ENCODE measurements at regions not wholly inside any gene's neighbourhood (a gene's known extent, or its start where the extent isn't known, plus 50 kb on each side); places are given as distances from the start of the nearest gene placed in this dataset.
A peak's percentile ranks its signal among the peaks of the same experiment; 100 is the strongest.

DNA sequence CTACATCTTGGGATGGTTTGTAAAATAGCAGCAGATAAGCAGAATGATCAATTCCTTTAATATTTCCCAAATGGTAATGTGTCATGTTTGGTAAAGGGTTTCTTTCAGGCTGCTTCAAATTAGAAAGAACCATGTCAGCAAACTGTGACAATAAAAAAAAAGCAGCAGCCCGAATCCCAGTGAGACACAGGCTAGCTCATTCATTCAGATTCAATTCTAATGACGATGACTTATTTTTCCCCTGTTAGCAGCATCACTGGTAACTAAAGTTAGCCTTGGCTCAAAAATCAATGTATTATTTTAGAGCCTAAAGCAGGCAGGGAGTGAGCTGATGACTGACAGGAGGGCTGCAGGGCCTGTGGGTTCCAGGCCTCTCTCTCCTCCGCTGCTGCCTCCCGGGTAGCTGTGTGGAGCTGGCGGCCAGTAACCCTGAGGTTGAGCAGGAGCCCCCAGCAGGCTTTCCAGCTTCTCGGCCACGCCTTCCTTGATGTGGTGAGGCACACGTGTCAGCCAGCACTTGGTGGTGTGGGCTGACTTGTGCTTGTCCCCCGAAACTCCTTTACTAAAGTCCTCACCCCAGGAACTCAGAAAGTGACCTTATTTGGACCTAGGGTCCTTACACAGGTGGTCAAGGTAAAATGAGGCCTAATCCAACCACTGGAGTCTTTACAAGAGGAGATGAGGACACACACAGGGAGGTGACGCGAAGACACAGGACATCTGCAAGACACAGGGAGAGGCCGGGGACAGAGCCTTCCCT lies 120.5 kb upstream of the HS6ST1 start:
- no peak for DNase-seq

DNA sequence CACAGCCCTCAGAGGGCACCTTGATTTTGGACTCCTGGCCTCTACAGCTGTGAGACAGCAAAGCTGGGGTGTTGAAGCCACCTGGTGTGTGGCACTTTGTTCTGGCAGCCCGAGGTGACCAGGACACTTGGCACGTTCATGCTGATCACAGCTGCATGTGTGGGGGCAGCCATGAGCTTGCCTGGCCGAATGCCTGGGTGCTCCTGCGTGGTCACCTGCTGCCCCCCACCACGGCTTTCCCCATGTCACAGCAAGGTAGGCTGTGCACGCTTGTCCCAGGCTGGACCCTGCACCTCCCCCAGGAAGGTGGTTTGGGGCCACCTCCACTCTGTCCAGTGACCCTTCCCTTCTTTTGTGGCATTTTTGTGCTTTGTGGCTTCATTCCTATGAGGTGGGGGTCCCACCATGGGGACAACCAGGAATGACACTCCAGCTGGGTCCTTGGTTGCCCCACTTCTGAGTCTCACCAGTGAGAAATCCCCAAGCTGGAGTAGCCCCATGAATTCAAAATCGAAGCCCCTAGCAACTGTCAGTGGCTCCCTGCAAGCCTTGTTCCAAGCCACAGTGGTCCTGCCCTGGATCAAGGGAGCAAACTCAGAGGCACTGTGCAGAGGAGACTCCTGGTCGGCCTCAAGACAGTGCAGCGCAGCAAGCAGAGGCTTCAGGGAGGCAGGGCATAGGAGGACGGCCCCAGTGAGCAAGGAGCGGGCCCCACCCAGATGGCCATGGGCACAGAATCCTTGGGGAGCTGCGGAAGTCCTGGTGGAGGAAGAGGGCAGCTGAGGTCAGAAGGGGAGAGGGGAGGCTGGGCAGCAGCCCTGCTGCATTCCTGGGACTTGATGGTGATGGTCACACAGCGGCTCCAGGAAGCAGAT lies 121.4 kb upstream of the HS6ST1 start:
- DNase-seq, result no peak

DNA sequence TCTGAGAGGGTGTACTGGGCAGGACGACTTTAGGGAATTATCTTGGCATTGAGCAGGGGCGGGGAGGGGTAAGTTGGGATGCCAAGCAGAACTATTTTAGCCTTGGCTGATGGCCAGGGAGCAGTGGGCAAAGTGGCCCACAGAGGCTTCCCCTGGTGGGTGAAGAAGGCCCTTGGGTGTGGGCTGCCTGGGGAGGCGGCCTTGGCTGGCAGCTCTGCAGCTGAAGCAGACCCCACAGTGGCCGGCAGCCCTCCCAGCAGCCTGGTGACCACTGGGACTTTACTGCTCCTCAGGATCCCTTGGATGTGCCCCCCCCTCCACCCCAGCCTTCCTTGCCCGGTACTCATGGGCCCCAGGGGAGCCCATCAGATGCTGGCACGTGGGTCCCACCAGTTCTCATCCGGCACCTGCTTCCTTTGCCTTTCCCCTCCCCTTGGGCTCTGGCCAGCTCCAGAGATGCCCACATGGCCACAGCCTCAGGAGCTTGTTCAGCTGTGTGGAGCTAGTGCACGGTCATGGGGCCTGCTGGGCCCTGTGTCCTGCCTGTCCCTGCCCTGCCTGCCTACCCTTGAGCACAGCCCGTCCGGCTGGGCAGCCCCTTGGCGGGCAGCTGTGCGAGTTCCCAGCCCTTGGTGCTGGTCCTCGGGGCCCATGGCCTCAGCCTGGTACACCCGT lies 122.1 kb upstream of the HS6ST1 start:
- DNase-seq, result no peak

DNA sequence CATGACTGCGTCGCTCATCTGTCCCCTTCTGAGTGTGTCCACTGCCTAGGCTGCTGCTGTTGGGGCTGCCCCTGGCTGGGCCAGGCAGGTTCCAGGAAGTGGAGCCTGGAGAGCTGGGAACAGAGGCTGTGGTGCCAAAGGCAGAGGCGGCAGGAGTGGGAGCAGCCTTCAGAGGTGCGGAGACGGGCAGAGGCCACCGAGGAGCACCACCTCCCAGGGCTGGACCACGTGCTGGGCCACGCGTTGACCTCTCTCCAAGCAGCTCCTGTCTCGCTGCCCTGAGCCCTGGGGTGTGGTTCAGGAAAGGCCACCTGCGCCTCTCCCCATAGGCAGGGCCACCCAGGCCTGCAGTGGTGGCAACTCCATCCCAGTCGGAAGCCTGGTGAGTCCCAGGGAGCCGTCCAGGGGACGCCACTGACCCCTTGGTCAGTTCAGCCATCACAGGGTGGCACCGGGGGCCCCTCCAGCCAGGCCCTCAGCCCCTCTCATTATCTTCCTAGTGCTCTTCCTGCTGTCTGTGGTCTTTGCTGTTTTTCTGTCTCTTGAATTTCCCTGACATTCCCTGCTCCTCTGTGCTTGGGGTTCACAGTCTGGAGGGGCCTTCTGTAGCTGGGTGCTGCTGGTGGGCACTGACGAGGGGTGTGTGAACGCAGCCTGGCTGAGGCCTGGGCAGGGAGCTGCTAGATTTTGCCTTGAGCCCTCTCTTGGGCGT lies 122.8 kb upstream of the HS6ST1 start:
- no peak for DNase-seq

DNA sequence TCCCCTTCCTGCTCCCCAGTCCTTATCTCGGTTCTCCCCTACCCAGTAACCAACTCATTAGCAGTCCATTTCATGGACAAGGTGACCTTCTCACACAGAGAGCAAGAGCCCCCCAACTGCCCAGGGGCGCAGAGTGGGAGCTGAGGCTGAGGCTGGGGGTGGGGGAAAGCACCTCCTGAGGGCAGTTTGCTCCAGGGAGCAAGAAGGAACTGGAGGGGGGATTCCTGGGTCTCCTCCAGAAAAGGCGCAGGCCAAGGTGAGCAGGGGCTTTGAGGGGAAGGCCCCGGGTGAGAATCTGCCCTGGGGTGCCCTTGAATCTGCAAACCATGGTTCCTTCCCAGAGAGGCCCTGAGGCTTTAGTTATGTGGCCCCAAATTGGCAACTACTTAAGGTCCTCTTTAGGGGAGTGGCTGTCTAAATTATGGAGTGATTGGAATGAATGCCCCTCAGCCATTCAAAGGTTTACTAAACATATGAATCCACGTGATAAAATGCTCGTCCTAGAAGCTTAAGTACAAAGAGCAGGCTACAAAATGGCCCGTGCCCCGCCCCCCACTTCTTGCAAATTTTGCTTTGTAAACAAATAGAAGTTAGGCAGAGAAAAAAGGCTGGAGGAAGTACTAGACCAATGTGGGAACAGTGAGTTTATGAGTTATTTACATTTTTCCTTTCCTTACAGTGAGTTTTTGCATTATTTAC lies 123.5 kb upstream of the HS6ST1 start:
- DNase-seq, result peak; percentile 48

GRCh38 chr2:128442891-128443302 lies 124.2 kb upstream of the HS6ST1 start:
- DNase-seq, result no peak

GRCh38 chr2:128444121-128444771 lies 125.6 kb upstream of the HS6ST1 start:
- no peak for DNase-seq

DNA sequence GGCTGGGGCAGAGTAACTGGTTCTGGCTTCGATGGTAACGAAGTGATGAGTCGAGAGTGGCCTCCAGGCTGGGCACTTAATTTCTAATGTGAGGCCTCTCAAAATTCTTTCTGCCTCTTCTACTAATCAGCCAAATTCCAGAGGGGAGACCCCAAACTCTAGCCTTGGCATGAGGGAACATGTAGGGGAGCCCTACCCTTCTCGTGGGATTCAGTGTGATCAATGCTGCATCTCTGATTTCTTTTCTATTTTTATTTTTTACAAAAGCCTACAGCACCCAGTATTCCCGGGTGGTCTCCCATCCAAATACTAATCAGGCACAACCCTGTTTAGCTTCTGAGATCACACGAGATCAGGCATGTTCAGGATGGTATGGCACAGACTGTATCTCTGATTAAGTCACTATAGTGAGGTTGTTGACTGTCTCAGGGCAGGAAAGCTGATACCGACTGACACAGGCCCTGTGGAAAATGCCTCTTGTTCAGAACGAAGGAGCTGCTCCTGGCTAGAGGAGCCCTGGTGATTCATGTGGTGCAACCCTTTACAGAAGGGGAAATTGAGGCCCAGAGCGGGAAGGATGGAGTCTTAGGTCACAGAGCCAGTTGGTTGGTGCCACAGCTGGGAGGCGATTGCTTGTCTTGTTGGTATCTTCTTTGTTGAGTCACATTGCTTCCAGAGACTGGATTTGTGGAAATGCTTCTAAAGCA lies 126.3 kb upstream of the HS6ST1 start:
- DNase-seq, result no peak

DNA sequence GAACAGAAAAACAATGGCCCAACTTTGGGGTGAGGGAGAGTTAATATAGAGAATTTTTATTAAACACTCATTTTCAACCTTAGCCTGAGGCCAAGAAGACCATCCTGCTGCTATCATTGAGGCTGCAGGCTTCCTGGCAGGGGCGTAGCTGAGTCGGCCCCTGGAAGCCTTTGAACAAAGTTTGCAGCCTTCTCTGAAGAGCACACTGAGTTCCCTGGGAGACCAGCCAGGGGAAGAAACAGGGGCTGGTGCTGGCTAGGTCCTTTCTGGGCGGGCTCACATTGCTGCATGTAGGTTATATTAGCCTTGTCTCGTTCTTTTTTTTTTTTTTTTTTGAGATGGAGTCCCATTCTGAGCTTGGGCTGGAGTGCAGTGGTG lies 126.8 kb upstream of the HS6ST1 start:
- no peak for DNase-seq

- no peak for DNase-seq
Measured at GRCh38 chr2:128446049-128446873, 127.6 kb upstream of the HS6ST1 start.

DNA sequence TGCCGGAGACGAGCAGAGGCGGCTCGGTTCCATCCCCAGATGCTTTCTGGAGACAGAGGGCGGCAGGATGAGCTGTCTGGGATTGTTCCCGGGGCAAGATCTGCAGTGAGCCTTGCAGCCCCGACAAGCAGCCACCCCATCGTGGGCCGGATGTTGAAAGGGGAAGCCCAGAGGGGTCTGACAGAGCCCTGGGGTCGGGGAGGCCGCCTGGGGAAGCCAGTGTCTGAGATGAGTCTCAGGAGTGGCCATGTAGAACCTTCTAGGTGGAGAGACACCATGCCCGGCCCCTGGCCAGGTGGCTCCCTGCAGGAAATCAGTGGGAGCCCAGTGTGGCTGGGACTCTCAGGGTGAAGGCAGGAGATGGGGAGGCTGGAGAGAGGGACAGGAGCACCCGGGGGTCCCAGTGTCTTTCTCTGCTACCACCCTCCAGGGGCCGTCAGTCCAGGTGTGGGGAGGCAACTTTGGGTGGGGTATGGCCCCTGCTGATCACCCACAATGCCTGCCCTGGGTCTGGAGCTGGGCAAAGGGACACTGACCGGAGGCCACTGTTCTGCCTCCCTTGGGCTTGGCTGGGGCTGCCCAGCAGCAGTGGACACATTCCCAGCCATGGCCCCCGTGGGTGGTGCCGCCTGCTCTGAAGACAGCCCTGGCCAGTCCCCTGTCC lies 128.3 kb upstream of the HS6ST1 start:
- no peak for DNase-seq

- no peak for DNase-seq
Measured at GRCh38 chr2:128447538-128447995, 128.9 kb upstream of the HS6ST1 start.

DNA sequence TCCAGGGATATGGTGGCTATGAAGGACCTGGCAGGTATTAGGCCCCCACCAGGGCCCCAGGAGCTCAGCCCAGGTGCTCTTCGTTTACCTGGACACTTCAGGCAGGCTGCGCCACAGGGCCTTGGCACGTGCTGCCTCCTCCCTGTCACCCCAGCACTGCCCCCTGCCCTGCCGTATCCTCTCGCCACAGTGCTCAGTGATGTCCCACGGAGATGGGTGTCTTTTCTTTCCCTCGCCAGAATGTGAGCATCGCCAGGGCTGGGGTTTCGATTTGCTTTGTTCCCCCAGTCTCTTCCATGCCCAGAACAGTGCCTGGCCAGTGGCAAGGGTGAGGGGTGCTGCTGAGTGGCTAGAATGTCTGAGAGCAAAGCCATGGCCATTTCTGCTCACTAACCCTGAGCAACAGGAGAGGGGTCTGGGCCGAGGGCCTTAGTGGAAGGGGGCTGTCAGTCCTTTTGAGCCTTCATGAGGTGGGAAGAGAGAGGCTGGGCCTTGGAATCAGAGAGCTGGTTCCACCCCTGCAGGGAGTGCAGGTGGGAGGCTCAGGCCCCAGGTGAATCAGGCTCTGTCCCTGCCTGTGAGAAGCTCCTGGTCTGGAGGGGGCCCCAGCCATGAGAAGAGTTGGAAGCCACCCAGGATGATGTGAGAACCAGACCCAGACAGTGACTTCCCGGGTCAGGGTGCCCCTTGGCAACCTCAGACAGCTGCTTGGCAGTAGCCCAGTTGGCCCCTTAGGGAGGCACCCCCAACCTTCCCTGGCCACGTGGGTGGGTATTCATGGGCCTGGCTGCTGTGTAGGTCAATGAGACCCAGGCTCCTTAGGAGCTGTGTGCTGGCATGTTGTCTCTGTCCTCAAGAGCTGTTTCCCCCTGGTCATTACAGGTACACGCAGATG lies 129.9 kb upstream of the HS6ST1 start:
- no peak for DNase-seq

DNA sequence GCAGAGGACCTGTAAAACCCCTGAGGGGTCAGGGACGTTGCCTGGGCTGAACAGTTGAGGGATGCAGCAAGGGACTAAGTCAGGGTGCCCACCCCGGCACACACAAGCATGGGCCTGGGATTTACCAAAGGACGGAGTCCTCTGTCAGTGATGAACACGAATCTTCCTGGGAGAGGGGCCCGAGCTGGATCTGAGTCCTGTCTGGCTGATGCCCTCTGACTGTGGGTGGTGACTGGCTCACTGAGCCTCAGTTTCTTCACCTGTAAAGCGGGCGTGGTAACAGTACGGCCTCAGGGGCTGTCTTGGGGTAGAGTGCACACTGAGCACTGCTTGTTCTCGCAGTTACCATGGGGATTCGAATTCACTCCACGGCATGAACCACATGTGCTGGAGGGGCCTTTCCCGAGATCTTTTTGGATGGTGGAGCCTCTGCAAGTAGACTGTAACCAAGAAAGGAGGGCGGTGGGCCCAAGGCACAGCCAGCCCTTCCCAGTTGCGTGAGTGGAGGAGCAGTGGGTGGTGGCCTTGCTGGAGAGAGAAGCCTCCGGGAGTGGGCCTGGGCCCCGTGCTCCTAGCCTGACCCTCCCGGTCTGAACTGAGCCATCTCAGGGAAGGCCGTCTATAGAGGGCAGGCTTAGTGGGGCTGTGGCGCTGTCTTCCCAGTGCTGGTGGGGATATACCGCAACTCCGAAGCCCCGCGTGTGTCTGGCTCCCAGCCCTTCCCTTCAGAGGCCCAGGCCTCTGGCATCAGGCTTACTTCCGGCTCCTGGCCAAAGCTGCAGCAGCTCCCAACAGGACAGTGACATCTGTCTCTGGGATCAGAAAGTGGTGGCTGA lies 130.8 kb upstream of the HS6ST1 start:
- no peak for DNase-seq

GRCh38 chr2:128450211-128451024 lies 131.8 kb upstream of the HS6ST1 start:
- no peak for DNase-seq

Data from NCI-H345 (cell line).